GM12878 (cell line): ENCODE measurements at regions not wholly inside any gene's neighbourhood (a gene's known extent, or its start where the extent isn't known, plus 50 kb on each side); places are given as distances from the start of the nearest gene placed in this dataset.

ENCODE experiments used
- CREB1 ChIP-seq: IDR thresholded peaks from 2 replicates; pipeline ENCODE4 v1.6.1; 2012; ENCODE audit warnings: low read depth, mild to moderate bottlenecking, inconsistent platforms
- CTCF ChIP-seq, 3 experiments: IDR thresholded peaks in 2 of 3; conservative IDR thresholded peaks in 1 of 3; 2 replicates each; pipeline ENCODE4 v1.5.1; 2011; ENCODE audit warnings: low read depth in 3 of 3, low read length in 3 of 3, mild to moderate bottlenecking in 3 of 3, control low read depth in 2 of 3, moderate library complexity in 2 of 3, inconsistent platforms in 1 of 3, mixed read lengths in 1 of 3; ENCODE audit not compliant: control insufficient read depth in 2 of 3, insufficient read depth in 1 of 3; ENCODE audit errors: extremely low read depth in 1 of 3
- EZH2 ChIP-seq: IDR thresholded peaks from 2 replicates; pipeline ENCODE4 v1.6.1; 2012; ENCODE audit warnings: low read depth, mild to moderate bottlenecking, control low read depth, inconsistent platforms, low read length, borderline replicate concordance; ENCODE audit not compliant: control insufficient read depth
- HCFC1 ChIP-seq: fragments of 150-350 bp; IDR thresholded peaks from 2 replicates; pipeline ENCODE4 v1.6.1; 2014; ENCODE audit warnings: low read length
- TCF12 ChIP-seq: IDR thresholded peaks from 2 replicates; pipeline ENCODE4 v1.6.1; 2011; ENCODE audit warnings: low read depth, mild to moderate bottlenecking, low read length

- TF ChIP-seq CTCF (IDR thresholded peaks at IDR 0.05 in 2 of 3, conservative IDR thresholded peaks at IDR 0.05 in 1 of 3; ENCODE audit: control insufficient read depth in 2 of 3, extremely low read depth in 1 of 3, insufficient read depth in 1 of 3, low read depth in 3 of 3, low read length in 3 of 3), result no peak
- no peak for TF ChIP-seq CREB1
- no peak for TF ChIP-seq EZH2
- no peak for TF ChIP-seq HCFC1
- TF ChIP-seq TCF12, result no peak
These were observed 76.3 kb upstream of the CCDC39 start for GRCh38 chr3:180755556-180755955.
